ENCODE measurements at regions not wholly inside any gene's neighbourhood (a gene's known extent, or its start where the extent isn't known, plus 50 kb on each side); places are given as distances from the start of the nearest gene placed in this dataset.

DNA sequence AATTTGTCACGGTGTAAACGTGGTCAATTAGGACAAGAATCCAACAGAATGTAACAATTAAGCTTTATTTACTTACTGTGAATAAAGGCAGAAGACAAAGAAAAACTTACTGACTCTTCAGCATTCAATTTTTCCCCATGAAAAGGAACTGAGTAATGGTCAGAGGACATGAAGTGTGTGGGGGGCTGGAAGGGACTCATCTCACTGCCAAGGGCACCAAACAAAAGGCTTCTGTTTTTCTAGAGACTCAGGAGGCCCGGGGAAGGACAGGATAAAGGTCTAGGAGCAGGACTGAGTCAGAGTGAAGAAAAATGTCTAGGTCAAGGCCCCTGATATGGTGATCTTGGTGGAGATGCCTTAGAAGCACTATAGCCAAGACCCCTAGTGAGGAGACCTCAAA is 564.2 kb upstream of the ANO5 start:
- H3K27me3 ChIP-seq (ENCODE audit: control insufficient read depth in 2 of 2, insufficient read depth in 2 of 2, low read length in 2 of 2), result no peaks in the 10 kb centered on the region
- ChIA-PET POLR2A (no interaction called here), CTCF (no interaction called here)
- H4K20me1 ChIP-seq (replicated peaks; ENCODE audit: control insufficient read depth, extremely low read depth, insufficient read depth, low read length), result no peaks in the 10 kb centered on the region
- BruUV-seq (replicated peaks), result no TSS peak
- DNase-seq (ENCODE audit: low read depth, low spot score) (no peak), FAIRE-seq (no peak)
- no peak overlapping the region for H3K27ac ChIP-seq (ENCODE audit: insufficient read depth, low read depth, low read length)
- dilution Hi-C loops (cut with MboI; ENCODE audit: extremely low pct_ligation_motif_present, low sequenced_read_pairs) (no loop called here), intact Hi-C loops (cut with micrococcal nuclease) (no loop called here)
- H2AFZ ChIP-seq (ENCODE audit: low read depth, low read length), result no peak overlapping the region
- H3K79me2 ChIP-seq (ENCODE audit: control insufficient read depth, insufficient read depth, low read length), result no peaks in the 10 kb centered on the region
- H3K9ac ChIP-seq (replicated peaks; ENCODE audit: extremely low read depth, insufficient read depth, low read length), result no peak overlapping the region
- no peaks in the 10 kb centered on the region for H3K36me3 ChIP-seq (ENCODE audit: control insufficient read depth in 2 of 2, extremely low read depth in 1 of 2, insufficient read depth in 2 of 2, low read length in 2 of 2)
- H3K4me2 ChIP-seq (ENCODE audit: insufficient read depth, low read length), result no peak overlapping the region
- TF ChIP-seq JUN (IDR thresholded peaks at IDR 0.05; ENCODE audit: borderline replicate concordance, insufficient read depth, insufficient read length, low read depth), result no peak
- TF ChIP-seq POLR2AphosphoS5 (IDR thresholded peaks at IDR 0.05; ENCODE audit: insufficient read depth, low read depth, low read length), result no peak
- TF ChIP-seq GATA2 (IDR thresholded peaks at IDR 0.05; ENCODE audit: insufficient read depth, insufficient read length, low read depth, low read length), result no peak
- TF ChIP-seq POLR2A (IDR thresholded peaks at IDR 0.05; ENCODE audit: low read depth, low read length), result no peak
- TF ChIP-seq FOS (IDR thresholded peaks at IDR 0.05; ENCODE audit: borderline replicate concordance, insufficient read depth, low read length), result no peak
- no peak for TF ChIP-seq MYC (IDR thresholded peaks at IDR 0.05; ENCODE audit: low read depth, low read length)
- TF ChIP-seq, protein P1, sequence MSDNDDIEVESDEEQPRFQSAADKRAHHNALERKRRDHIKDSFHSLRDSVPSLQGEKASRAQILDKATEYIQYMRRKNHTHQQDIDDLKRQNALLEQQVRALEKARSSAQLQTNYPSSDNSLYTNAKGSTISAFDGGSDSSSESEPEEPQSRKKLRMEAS (IDR thresholded peaks at IDR 0.05; ENCODE audit: insufficient read depth, insufficient read length), result no peak
- TF ChIP-seq, protein P2, sequence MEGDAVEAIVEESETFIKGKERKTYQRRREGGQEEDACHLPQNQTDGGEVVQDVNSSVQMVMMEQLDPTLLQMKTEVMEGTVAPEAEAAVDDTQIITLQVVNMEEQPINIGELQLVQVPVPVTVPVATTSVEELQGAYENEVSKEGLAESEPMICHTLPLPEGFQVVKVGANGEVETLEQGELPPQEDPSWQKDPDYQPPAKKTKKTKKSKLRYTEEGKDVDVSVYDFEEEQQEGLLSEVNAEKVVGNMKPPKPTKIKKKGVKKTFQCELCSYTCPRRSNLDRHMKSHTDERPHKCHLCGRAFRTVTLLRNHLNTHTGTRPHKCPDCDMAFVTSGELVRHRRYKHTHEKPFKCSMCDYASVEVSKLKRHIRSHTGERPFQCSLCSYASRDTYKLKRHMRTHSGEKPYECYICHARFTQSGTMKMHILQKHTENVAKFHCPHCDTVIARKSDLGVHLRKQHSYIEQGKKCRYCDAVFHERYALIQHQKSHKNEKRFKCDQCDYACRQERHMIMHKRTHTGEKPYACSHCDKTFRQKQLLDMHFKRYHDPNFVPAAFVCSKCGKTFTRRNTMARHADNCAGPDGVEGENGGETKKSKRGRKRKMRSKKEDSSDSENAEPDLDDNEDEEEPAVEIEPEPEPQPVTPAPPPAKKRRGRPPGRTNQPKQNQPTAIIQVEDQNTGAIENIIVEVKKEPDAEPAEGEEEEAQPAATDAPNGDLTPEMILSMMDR (IDR thresholded peaks at IDR 0.05; ENCODE audit: extremely low read depth in 1 of 2, insufficient read depth in 1 of 2, low read depth in 1 of 2, low read length in 2 of 2), result no peak
- no peak for TF ChIP-seq EZH2 (IDR thresholded peaks at IDR 0.05; ENCODE audit: borderline replicate concordance, low read depth, low read length, severe bottlenecking)
- no peak overlapping the region for H3K4me3 ChIP-seq (replicated peaks in 1 of 3; ENCODE audit: insufficient read depth in 1 of 3, low read depth in 1 of 3, low read length in 3 of 3)
- no peaks in the 10 kb centered on the region for H3K9me1 ChIP-seq (replicated peaks; ENCODE audit: control insufficient read depth, extremely low read depth, insufficient read depth, low read length)
- H3K9me3 ChIP-seq (replicated peaks; ENCODE audit: control insufficient read depth, insufficient read depth, low read length), result no peaks in the 10 kb centered on the region
- H3K4me1 ChIP-seq (ENCODE audit: control insufficient read depth, extremely low read depth, insufficient read depth, low read length), result no peaks in the 10 kb centered on the region

Data from endothelial cell of umbilical vein (primary cell).